ENCODE measurements at regions not wholly inside any gene's neighbourhood (a gene's known extent, or its start where the extent isn't known, plus 50 kb on each side); places are given as distances from the start of the nearest gene placed in this dataset.

DNA sequence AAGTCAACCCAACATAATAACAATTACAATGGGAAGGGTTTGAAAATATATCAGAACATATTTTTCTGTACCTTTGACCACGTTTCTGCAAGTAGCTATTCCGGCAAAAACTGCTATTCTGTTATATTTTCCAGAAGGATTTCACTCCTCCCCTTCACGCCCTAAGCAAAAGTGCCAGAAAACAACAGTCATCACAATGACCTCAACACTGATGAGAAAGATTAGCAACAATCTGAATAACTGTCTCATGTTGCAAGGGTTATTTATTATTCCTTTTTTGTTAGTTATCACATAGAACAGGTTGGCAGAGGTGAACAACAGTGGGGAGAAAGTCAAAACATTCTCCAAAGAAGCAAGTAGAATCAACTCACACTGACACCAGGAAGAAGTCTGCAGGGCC is 269.4 kb upstream of the ARRDC4 start:
- TF ChIP-seq, protein P1, sequence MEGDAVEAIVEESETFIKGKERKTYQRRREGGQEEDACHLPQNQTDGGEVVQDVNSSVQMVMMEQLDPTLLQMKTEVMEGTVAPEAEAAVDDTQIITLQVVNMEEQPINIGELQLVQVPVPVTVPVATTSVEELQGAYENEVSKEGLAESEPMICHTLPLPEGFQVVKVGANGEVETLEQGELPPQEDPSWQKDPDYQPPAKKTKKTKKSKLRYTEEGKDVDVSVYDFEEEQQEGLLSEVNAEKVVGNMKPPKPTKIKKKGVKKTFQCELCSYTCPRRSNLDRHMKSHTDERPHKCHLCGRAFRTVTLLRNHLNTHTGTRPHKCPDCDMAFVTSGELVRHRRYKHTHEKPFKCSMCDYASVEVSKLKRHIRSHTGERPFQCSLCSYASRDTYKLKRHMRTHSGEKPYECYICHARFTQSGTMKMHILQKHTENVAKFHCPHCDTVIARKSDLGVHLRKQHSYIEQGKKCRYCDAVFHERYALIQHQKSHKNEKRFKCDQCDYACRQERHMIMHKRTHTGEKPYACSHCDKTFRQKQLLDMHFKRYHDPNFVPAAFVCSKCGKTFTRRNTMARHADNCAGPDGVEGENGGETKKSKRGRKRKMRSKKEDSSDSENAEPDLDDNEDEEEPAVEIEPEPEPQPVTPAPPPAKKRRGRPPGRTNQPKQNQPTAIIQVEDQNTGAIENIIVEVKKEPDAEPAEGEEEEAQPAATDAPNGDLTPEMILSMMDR (IDR thresholded peaks at IDR 0.05): no peak

DNA sequence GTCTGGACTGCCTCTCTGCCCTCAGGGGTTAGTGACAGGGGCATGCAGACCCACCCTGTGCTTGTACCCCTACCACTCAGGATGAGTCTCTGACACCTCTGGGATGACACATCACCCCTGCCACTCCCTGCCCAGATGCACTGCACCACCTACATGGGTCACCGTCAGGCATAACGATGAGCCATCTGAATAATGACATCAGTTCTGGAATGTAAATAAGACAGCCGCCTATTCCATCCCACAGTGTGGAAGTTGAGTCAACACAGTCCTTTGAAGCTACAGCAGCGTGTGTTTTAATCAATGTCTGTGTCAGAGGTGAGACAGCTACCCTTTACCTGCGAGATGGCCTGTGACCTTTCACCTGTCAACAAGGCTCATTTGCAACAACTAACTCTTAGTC is 268.7 kb upstream of the ARRDC4 start:
- TF ChIP-seq, protein P1 (IDR thresholded peaks at IDR 0.05): no peak

DNA sequence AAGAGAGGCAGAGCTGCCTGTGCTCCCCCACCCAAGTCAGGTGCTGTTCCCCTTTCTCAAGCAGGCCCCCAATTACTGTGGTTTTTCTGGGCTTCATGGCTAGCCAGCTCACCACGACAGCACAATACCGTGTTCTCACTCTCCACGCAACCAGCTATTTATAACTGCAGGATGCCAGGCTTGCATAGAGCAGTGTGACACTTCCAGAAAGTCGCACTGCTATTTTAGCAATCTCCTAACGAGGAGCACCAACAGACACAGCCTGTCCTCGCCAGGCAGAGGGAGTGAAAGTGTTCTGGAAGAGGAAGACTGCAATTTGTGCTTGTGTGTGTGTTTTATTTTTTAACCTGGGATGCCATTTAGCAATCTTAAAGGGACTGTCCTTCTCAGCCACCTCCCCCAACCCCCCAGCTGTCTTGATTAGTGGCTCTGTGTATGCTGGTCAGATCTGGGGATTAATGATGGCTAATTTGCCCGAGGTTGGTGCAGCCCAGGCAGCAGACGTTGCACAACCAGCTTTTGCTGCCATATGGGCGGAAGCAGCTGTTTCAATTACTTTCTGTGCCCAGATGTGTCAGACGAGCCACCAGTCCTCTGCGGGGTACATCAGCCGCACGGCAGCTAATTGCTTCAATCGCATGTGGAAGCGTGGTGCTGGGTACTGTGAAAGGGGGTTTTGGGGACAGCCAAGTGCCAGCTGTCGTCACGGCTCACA is 268.0 kb upstream of the ARRDC4 start:
- TF ChIP-seq, protein P1 (IDR thresholded peaks at IDR 0.05): no peak

DNA sequence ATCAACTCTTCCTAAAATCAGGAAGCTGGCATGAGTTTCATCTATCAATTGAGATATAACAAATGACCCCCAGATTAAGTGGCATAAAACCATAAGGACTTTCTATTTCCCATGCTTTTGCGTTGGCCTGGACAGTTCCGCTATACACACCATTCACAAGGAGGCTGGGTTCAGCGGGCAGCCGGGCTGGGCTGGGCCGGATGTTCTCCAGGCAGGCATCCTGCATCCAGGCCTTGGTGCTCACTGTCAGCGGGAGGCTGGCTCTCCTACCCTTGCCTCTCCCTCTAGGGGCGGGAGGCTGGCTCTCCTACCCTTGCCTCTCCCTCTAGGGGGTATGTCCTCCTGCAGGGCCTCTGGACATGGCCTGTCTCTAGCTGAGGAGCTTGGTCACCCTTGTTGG is 266.0 kb upstream of the ARRDC4 start:
- TF ChIP-seq, protein P1 (IDR thresholded peaks at IDR 0.05): no peak

DNA sequence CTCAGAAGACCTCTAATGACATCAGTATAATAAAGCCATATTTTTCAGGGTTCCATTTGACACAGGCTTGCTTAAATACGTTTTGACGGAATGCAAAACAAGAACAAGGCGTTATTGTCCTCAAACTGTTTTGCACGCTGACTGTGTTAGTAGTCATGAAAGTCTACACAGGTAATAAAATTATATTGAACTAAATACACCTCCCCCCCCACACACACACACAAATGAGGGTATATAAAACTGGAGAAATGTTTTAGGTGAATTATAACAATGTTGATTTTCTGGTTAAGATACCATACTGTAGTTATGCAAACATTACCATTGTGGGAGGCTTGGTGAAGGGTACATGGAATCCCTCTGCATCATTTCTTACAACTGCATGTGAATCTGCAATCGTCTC is 257.1 kb upstream of the ARRDC4 start:
- TF ChIP-seq, protein P1 (IDR thresholded peaks at IDR 0.05): no peak

DNA sequence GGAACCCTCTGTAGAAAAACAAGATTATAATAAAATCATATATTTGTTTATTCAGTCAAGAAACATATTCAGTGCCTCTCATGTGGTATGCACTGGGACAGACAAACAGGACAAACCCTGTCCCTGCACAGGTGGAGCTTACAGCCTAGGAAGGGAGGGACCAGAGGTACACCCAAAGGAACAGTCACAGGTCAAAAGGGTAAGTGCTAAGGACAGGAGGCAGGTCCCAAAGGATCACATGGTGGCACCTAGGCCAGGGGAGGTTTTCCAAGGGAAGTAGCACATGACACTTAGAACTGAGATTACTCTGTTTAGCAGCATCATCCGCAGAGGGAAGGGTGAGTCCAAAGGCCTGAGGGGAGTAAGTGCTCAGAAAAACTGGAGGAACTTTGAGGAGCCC is 254.4 kb upstream of the ARRDC4 start:
- TF ChIP-seq, protein P1 (IDR thresholded peaks at IDR 0.05): no peak

DNA sequence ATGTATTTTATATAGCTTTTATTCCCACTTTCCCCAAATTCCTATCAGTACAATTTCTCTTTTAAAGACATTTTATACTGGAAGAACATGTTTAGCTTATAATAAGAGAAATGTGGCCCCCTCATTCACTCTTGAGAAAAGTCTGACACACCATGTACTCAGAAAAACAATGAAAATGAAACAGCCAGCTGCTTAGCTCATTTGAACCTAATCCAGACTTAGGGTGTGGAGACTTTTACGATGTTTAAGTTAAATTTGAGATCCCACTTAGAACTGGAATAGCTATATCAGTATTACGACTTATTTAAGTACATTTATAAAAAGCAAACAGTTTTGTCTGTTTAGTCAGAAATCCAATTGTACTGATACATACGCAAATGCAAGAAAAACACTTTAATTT is 252.3 kb upstream of the ARRDC4 start:
- TF ChIP-seq, protein P1 (IDR thresholded peaks at IDR 0.05): no peak

DNA sequence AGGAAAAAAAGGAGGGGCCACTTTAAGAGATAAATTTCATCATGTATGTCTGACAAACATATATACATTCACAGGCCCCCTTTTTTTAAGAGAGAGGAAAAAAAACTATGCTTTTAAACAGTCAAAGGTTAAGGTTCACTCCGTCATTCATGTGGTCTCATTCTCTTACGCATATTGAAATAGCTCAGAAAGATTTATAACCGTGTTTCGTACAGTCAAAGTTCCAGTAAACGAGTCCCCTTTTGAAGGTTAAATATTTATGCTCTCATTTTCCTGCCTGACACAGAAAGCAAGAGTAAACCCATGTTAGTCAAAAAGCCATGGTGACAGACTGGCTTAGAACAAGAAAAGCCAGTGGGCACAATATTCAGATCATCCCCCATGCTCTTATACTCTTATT is 248.0 kb upstream of the ARRDC4 start:
- TF ChIP-seq, protein P1 (IDR thresholded peaks at IDR 0.05): no peak

Measured in LNCAP (cell line).